Mucosa of rectum (tissue), 2 donors: ENCODE measurements at regions not wholly inside any gene's neighbourhood (a gene's known extent, or its start where the extent isn't known, plus 50 kb on each side); places are given as distances from the start of the nearest gene placed in this dataset.

Source experiments
- H3K27ac ChIP-seq, 2 donors: one replicate each; pipeline ENCODE4 v1.7.0; 2013; ENCODE audit warnings: inconsistent platforms in 2 of 2, low read depth in 2 of 2, low read length in 2 of 2
- H3K27me3 ChIP-seq, 2 donors: one replicate each; pipeline ENCODE4 v1.7.0; 2013; ENCODE audit warnings: low read length in 2 of 2; ENCODE audit not compliant: control insufficient read depth in 2 of 2, insufficient read depth in 2 of 2
- H3K36me3 ChIP-seq, 2 donors: one replicate each; pipeline ENCODE4 v1.7.0; 2013; ENCODE audit warnings: low read length in 2 of 2; ENCODE audit not compliant: control insufficient read depth in 2 of 2, insufficient read depth in 2 of 2
- H3K4me1 ChIP-seq, 2 donors: one replicate each; pipeline ENCODE4 v1.7.0; 2013; ENCODE audit warnings: low read length in 2 of 2, mild to moderate bottlenecking in 1 of 2; ENCODE audit not compliant: control insufficient read depth in 2 of 2, insufficient read depth in 2 of 2
- H3K4me3 ChIP-seq, 2 donors: one replicate each; pipeline ENCODE4 v1.7.0; 2013; ENCODE audit warnings: low read length in 2 of 2
- H3K9ac ChIP-seq, 2 donors: one replicate each; pipeline ENCODE4 v1.7.0; 2013; ENCODE audit warnings: low read length in 2 of 2, low read depth in 1 of 2, mild to moderate bottlenecking in 1 of 2
- H3K9me3 ChIP-seq, 2 donors: one replicate each; pipeline ENCODE4 v1.7.0; 2013; ENCODE audit warnings: low read length in 2 of 2; ENCODE audit not compliant: control insufficient read depth in 2 of 2
- donor health status: healthy.
- donor health status: Normal muscosa, but diverticular disease.

DNA sequence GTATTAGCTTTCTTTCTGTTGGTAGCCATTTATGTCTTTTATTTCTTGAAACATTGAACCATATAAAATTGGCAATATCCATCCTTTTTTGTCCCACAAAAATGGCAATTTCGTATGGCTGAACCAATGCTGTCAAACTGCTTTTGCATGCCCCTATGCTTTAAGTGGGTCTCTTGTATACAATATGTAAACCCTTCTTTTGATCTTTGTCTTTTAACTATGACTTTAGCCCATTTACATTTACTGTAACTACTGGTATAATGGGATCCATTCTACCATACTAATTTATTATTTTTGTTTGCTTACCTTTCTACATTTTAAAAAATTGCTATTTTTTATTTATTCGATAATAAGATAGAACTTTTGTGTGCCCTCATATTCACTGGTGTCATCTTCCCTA lies 93.4 kb downstream of the TENT4A start:
- H3K9ac ChIP-seq = no peak overlapping the region
- no peak overlapping the region for H3K27ac ChIP-seq
- H3K36me3 ChIP-seq = no peaks in the 10 kb centered on the region
- no peaks in the 10 kb centered on the region for H3K4me1 ChIP-seq
- H3K9me3 ChIP-seq = no peaks in the 10 kb centered on the region
- no peaks in the 10 kb centered on the region for H3K27me3 ChIP-seq
- H3K4me3 ChIP-seq = no peak overlapping the region

DNA sequence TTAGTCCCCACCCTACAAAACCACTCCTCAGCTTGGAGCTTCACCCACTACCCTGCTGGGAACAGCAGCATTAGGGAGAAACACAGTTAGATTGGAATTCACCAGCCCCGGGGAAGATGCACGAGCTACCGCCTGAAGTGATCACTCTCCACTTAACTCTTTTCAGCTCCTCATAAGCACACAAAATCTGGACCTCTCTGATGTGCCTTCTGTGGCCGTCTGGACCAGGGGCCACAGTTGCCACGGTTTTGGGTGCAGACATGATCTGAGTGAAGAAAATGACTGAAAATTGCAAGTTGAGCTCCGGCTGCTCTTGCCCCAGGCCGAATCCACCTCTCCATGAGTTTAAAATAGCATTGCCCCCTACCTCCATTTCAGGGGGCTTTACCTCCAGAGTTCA lies 95.2 kb downstream of the TENT4A start:
- Histone ChIP-seq H3K36me3 (no peaks in the 10 kb centered on the region), H3K4me3 (no peak overlapping the region), H3K27me3 (no peaks in the 10 kb centered on the region), H3K27ac (no peak overlapping the region), H3K9me3 (no peaks in the 10 kb centered on the region), H3K4me1 (peaks cover 0 to under 1% of the 10 kb centered on the region in 2 donors), H3K9ac (no peak overlapping the region)

DNA sequence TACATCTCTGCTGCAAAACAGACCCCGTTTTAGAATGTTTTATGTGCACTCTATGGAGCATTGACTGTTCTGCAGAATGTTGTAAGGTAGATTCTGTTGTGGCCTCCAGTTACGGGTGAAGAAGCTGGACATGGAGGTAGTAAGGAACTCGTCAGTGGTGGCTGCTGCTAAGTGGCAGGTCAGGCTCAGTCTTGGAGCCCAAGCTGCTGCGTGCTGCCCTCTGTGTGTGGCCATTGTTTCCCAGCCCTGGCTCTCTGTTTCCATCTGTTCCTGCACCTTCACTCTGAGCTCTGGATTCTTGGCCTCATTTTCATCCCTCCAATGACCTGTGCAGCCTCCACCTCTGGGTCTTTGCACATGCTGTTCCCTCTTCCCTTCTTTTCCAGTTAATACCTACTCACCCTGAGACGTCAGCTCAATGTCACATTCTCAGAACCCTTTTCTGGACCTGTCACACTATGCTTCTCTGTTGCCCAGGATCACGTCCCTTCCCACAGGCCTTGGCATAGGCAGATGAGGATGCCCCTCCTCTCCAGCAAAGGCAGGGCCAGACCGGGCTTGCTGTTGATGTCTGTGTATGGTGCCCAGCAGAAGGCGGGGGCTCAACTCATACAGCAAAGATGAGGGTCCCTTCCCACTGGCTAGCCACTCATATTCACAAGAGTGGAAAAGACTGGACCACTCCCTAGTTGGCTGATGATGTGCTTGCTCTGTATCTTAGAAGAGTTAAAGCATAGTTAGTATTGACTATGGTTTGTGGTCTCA lies 97.6 kb downstream of the TENT4A start:
- H3K36me3 ChIP-seq = no peaks in the 10 kb centered on the region
- no peaks in the 10 kb centered on the region for H3K9me3 ChIP-seq
- no peaks in the 10 kb centered on the region for H3K27me3 ChIP-seq
- no peak overlapping the region for H3K4me3 ChIP-seq
- no peak overlapping the region for H3K9ac ChIP-seq
- peaks cover 0 to 12% of the 10 kb centered on the region in 2 donors for H3K4me1 ChIP-seq
- no peak overlapping the region for H3K27ac ChIP-seq

DNA sequence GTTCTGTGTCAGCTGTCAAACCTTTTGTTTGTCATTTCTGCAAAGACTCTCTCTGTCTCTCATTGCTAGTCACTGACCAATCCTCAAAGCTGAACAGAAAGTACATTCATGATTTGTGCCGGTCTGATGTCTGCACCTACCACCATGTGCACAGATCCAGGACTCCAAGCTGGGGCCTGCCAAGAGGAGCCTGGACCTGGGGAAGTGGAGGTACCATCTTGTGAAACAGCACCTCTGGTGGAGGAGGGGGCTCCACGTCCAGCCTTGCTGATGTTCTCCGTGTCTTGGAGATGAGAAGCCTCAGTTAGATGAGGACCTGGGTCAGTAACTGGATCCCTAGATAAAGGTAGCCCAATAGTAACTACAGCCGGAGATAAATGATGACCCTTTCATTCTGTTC lies 98.9 kb downstream of the TENT4A start:
- no peaks in the 10 kb centered on the region for H3K9me3 ChIP-seq
- H3K9ac ChIP-seq = no peak overlapping the region
- H3K4me1 ChIP-seq = peaks cover 0 to 12% of the 10 kb centered on the region in 2 donors
- H3K4me3 ChIP-seq = no peak overlapping the region
- no peaks in the 10 kb centered on the region for H3K27me3 ChIP-seq
- H3K27ac ChIP-seq = no peak overlapping the region
- H3K36me3 ChIP-seq = no peaks in the 10 kb centered on the region

DNA sequence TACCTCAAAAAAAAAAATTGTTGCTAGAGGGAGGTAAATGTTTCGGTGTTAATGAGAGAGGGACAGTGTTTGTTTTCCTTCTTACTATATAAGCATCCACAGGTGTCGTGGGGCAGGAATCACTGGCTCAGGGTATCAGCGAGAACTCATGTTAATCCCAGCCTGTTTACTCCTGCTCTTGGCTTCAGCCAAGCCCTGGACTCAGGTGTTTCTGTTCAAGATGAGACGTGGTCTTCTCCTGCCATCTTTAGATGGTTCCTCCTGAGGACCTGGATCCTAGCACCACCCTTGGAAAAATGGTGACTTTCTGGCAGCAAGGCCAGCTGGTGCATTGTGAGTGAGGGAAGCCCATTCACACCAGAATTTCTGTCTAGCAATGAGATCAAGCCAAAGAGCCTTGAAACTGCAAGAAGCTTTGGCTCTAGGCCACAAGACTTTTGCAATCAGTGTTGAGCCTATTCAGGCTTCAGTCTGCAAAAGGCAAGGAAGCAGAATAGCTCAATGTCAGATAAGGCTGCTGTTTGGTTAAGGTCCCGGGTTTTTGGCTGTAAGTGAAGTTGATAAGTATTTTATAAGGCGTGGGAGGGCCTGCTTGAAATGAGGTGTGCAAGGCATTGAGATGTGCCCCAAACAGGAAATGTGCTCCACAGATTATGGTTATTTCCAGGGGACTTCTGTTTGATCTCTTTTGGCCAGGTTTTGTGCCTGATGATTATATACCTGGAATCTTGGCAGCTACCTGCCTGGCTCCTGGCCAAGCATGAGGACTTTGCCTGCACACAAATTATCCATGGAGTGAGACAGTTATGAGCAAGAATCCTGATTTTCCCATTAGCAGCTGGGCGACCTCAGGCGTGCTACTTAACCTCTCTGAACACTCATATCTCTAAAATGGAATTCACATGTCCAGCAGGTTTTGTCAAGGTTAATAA lies 99.8 kb downstream of the TENT4A start:
- H3K36me3 ChIP-seq = no peaks in the 10 kb centered on the region
- H3K27me3 ChIP-seq = no peaks in the 10 kb centered on the region
- H3K4me1 ChIP-seq = peaks cover 0 to 12% of the 10 kb centered on the region in 2 donors
- H3K9ac ChIP-seq = no peak overlapping the region
- H3K9me3 ChIP-seq = no peaks in the 10 kb centered on the region
- no peak overlapping the region for H3K4me3 ChIP-seq
- no peak overlapping the region for H3K27ac ChIP-seq

DNA sequence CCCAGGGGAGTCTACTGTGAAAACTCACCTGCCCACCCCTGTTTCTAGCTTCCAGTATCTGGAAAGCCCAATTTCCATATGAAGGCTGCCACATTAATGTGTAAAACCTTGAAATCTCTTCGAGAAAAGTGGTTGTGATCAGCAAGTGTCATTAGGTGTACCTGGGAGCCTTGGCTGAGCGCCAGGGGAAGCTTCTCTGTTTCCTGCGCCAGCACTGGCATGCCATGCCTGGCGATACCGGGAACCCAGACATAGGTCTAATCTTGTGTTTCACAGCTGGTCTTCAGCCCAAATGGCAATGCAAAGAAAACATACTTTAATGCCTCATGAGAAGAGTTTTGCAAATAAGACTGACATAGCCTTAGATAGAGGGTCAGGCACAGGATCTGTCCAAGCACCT lies 101.6 kb downstream of the TENT4A start:
- peaks cover 0 to 2% of the 10 kb centered on the region in 2 donors for H3K9me3 ChIP-seq
- H3K36me3 ChIP-seq = no peaks in the 10 kb centered on the region

DNA sequence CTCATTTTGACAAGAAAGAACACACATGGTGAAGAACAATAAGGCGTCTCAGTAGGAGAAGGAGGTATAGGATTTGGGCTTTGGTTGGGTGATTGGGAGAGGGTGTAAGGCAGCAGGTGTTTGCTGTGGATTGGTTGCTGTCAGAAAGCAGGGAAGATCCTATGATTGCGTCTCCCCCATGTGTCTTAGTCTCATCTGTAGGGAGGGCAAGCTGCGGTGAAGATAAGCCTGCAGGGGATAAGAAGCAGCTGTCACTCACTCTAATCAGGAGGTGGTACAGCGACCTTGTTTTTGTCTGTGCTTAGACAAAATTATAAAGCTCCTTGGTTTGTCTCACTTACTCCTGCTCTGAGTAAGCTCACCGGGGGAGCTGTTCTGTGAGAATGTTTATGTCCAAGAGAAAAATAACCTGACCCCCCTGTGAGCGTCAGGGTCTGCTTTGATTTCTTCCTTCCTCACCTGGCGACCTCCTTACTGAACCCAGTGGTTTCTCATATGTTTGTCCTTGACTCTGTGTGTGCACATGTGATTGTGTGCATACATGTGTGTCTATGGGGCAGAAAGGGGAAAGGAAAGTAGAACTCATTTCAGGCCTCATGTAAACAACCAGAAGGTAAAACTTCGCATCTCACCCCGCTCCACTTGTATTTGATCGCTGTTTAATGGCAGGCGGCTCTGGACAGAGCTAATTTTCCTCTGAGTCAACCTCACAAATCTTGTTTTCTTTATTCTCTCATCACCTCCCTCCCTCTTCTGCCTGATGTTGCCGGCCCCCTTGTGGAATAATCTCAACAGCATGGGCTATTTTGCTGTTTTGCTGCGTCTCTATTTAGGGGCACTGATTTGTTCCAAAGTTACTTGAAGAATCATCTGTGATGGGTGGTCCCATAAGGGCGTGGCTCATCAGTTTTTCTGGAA lies 105.6 kb downstream of the TENT4A start:
- Histone ChIP-seq H3K4me3 (no peak overlapping the region), H3K27me3 (peaks cover 13 to 15% of the 10 kb centered on the region in 2 donors), H3K27ac (no peak overlapping the region), H3K4me1 (peaks cover 0 to 7% of the 10 kb centered on the region in 2 donors), H3K9ac (no peak overlapping the region), H3K36me3 (no peaks in the 10 kb centered on the region), H3K9me3 (peaks cover 2% of the 10 kb centered on the region in 2 donors)

More for the DNA sequence above, 101.6 kb downstream of the TENT4A start:
- Histone ChIP-seq H3K27ac (no peak overlapping the region), H3K4me3 (no peak overlapping the region), H3K4me1 (peaks cover 0 to 12% of the 10 kb centered on the region in 2 donors), H3K27me3 (peaks cover 13 to 14% of the 10 kb centered on the region in 2 donors), H3K9ac (no peak overlapping the region)

DNA sequence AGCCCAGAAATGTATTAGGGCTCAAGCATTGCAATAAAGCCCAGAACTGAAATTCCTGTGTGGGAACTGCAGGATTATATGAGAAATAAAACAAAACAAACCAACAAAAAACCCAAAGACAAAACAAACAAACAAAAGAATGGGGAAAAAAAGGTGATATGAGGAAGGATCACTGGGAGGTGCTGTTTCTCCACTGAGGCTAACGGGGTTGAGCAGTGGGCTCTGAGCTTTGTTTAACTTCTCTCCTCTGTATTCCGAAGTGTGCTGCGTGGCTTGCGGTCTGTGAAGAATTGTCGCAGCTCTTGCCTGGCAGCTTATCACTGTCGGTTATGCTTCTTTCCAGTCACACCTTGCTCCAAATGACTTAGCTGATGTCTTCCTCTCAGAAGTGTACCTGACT lies 106.3 kb downstream of the TENT4A start:
- Histone ChIP-seq H3K27me3 (peaks cover 13 to 15% of the 10 kb centered on the region in 2 donors), H3K4me1 (peaks cover 0 to 6% of the 10 kb centered on the region in 2 donors), H3K36me3 (no peaks in the 10 kb centered on the region), H3K9ac (no peak overlapping the region), H3K4me3 (no peak overlapping the region), H3K9me3 (peaks cover 2% of the 10 kb centered on the region in 2 donors), H3K27ac (no peak overlapping the region)

DNA sequence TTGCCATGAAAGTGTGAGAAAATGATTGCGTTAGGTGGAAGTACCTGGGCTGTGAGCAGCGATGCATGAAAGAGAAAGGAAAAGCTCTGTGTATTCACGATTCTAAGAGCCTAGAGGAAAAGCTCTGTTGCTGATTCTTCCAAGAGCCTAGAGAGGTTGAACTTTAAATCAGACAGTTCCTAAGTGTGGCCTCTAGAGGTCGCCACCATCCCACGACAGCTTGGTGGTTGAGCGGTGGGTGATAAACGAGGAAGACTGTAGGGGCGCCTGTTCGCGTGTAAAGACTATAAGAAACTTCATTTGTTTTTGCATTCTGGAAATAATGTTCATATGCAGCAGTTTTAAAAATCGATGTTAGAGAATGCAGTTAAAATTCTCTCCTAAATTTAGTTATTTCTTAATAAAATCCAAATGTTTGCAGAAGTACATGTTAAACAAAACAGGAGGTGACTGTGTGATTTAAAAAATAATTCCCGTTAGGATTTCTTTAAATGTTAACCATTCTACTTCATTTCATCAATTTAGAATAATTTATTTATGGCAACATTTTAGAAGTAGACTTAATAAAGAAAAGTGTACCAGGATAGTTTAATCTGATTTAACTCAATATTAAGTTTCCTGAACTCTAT lies 107.7 kb downstream of the TENT4A start:
- Histone ChIP-seq H3K9ac (no peak overlapping the region), H3K27ac (no peak overlapping the region), H3K27me3 (peaks cover 13 to 15% of the 10 kb centered on the region in 2 donors), H3K4me3 (no peak overlapping the region), H3K36me3 (no peaks in the 10 kb centered on the region), H3K9me3 (peaks cover 2% of the 10 kb centered on the region in 2 donors), H3K4me1 (no peaks in the 10 kb centered on the region)
